Nephron progenitor cell (in vitro differentiated cells): ENCODE measurements at regions not wholly inside any gene's neighbourhood (a gene's known extent, or its start where the extent isn't known, plus 50 kb on each side); places are given as distances from the start of the nearest gene placed in this dataset.

ENCODE experiments used
- DNase-seq: peaks from one replicate; pipeline ENCODE4 v3.0.0; 2021
- H3K27ac Mint-ChIP-seq: 2 replicates; pipeline ENCODE4 v1.8.0; 2021; ENCODE audit warnings: mild to moderate bottlenecking, moderate library complexity, mixed read lengths
- H3K27me3 Mint-ChIP-seq: 2 replicates; pipeline ENCODE4 v1.8.0; 2021; ENCODE audit warnings: mild to moderate bottlenecking, low read depth, mixed read lengths; ENCODE audit not compliant: poor library complexity
- H3K36me3 Mint-ChIP-seq: 2 replicates; pipeline ENCODE4 v1.8.0; 2021; ENCODE audit warnings: low read depth, mixed read lengths
- H3K4me1 Mint-ChIP-seq: 2 replicates; pipeline ENCODE4 v1.8.0; 2021; ENCODE audit warnings: mixed read lengths
- H3K4me3 Mint-ChIP-seq: 2 replicates; pipeline ENCODE4 v1.8.0; 2021; ENCODE audit warnings: mild to moderate bottlenecking, moderate library complexity, mixed read lengths
- H3K9me3 Mint-ChIP-seq: 2 replicates; pipeline ENCODE4 v1.8.0; 2021; ENCODE audit warnings: mild to moderate bottlenecking, moderate library complexity, mixed read lengths
- CTCF ChIP-seq: fragments of 200-600 bp; sonication (generic); IDR thresholded peaks from 2 replicates; pipeline ENCODE4 v1.5.0; 2021; ENCODE audit warnings: antibody characterized with exemption

GRCh38 chr7:12872487-12872886 lies 185.1 kb downstream of the ARL4A start:
- H3K36me3 Mint-ChIP-seq = no peaks in the 10 kb centered on the region
- no peak for TF ChIP-seq CTCF
- no peak overlapping the region for H3K4me3 Mint-ChIP-seq
- DNase-seq = no peak
- H3K27ac Mint-ChIP-seq = peak overlapping the region; percentile 20
- no peaks in the 10 kb centered on the region for H3K4me1 Mint-ChIP-seq
- no peaks in the 10 kb centered on the region for H3K9me3 Mint-ChIP-seq
- H3K27me3 Mint-ChIP-seq = no peaks in the 10 kb centered on the region

- no peaks in the 10 kb centered on the region for H3K36me3 Mint-ChIP-seq
These were observed 186.1 kb downstream of the ARL4A start for GRCh38 chr7:12873571-12873970.

GRCh38 chr7:12879139-12879538 lies 191.7 kb downstream of the ARL4A start:
- no peak overlapping the region for H3K27ac Mint-ChIP-seq
- H3K9me3 Mint-ChIP-seq = no peaks in the 10 kb centered on the region
- no peaks in the 10 kb centered on the region for H3K27me3 Mint-ChIP-seq
- TF ChIP-seq CTCF = no peak
- H3K4me1 Mint-ChIP-seq = no peaks in the 10 kb centered on the region
- H3K4me3 Mint-ChIP-seq = no peak overlapping the region
- no peaks in the 10 kb centered on the region for H3K36me3 Mint-ChIP-seq
- no peak for DNase-seq

More at GRCh38 chr7:12873571-12873970, 186.1 kb downstream of the ARL4A start:
- no peaks in the 10 kb centered on the region for H3K9me3 Mint-ChIP-seq
- H3K27ac Mint-ChIP-seq = no peak overlapping the region
- TF ChIP-seq CTCF = no peak
- H3K4me1 Mint-ChIP-seq = no peaks in the 10 kb centered on the region
- no peak for DNase-seq
- no peaks in the 10 kb centered on the region for H3K27me3 Mint-ChIP-seq
- no peak overlapping the region for H3K4me3 Mint-ChIP-seq

GRCh38 chr7:12881712-12882111 lies 194.3 kb downstream of the ARL4A start:
- DNase-seq = no peak
- no peak for TF ChIP-seq CTCF
- Mint-ChIP-seq H3K4me1 (no peaks in the 10 kb centered on the region), H3K36me3 (no peaks in the 10 kb centered on the region), H3K27ac (no peak overlapping the region), H3K4me3 (no peak overlapping the region), H3K27me3 (no peaks in the 10 kb centered on the region), H3K9me3 (no peaks in the 10 kb centered on the region)

GRCh38 chr7:12882710-12883109 lies 195.3 kb downstream of the ARL4A start:
- H3K27ac Mint-ChIP-seq = no peak overlapping the region
- no peak overlapping the region for H3K4me3 Mint-ChIP-seq
- H3K27me3 Mint-ChIP-seq = no peaks in the 10 kb centered on the region
- H3K9me3 Mint-ChIP-seq = no peaks in the 10 kb centered on the region
- H3K4me1 Mint-ChIP-seq = no peaks in the 10 kb centered on the region
- no peak for DNase-seq
- no peak for TF ChIP-seq CTCF
- no peaks in the 10 kb centered on the region for H3K36me3 Mint-ChIP-seq

- Mint-ChIP-seq H3K36me3 (no peaks in the 10 kb centered on the region), H3K27me3 (no peaks in the 10 kb centered on the region)
- TF ChIP-seq CTCF = no peak
These were observed 196.6 kb downstream of the ARL4A start for GRCh38 chr7:12884033-12884432.

More at GRCh38 chr7:12884033-12884432, 196.6 kb downstream of the ARL4A start:
- Mint-ChIP-seq H3K4me1 (no peaks in the 10 kb centered on the region), H3K9me3 (no peaks in the 10 kb centered on the region), H3K4me3 (no peak overlapping the region), H3K27ac (no peak overlapping the region)
- DNase-seq = no peak
